Testis (tissue), 2 donors: ENCODE measurements at regions not wholly inside any gene's neighbourhood (a gene's known extent, or its start where the extent isn't known, plus 50 kb on each side); places are given as distances from the start of the nearest gene placed in this dataset.
"Not testable (repeated sequence)": the region's sequence is repeated elsewhere in the genome, so short reads cannot be mapped to it uniquely, and the experiment has no call there.

Experiments used
- DNase-seq: peaks from one replicate; pipeline ENCODE4 v3.0.0-alpha.2; 2019
- H3K27ac ChIP-seq, 2 donors: fragments of 200-600 bp; sonication (generic); one replicate each; pipeline ENCODE4 v1.5.1; 2019
- H3K27me3 ChIP-seq: fragments of 200-600 bp; sonication (generic); one replicate; pipeline ENCODE4 v1.5.1; 2019
- H3K36me3 ChIP-seq: fragments of 200-600 bp; sonication (generic); one replicate; pipeline ENCODE4 v1.5.1; 2017; ENCODE audit warnings: low read depth; ENCODE audit errors: missing control alignments
- H3K4me1 ChIP-seq: fragments of 200-600 bp; sonication (generic); one replicate; pipeline ENCODE4 v1.5.1; 2019
- H3K4me3 ChIP-seq, 2 donors: fragments of 200-600 bp; sonication (generic); one replicate each; pipeline ENCODE4 v1.5.1; 2017 to 2019
- H3K9me3 ChIP-seq: fragments of 200-600 bp; sonication (generic); one replicate; pipeline ENCODE4 v1.5.1; 2017
- POLR2A ChIP-seq: fragments of 450-650 bp; IDR thresholded peaks from one replicate; pipeline ENCODE4 v1.6.1; 2017; ENCODE audit warnings: antibody characterized with exemption, mild to moderate bottlenecking, moderate library complexity
- WGBS, 2 donors: methylation state at CpG; one replicate each; pipeline ENCODE4 v1.1.5; 2018; 5-methylcytosine and 5-hydroxymethylcytosine counted together
- intact Hi-C: fragments of 100-400 bp; cut with DNase I; formaldehyde crosslinking; loops from one replicate; pipeline ENCODE4 v1.15.1; 2023; ENCODE audit warnings: low total_unique reads
- TF ChIP-seq, protein P1 (sequence below), 3 experiments: fragments of 450-650 bp in 2 of 3; fragments of 200-600 bp in 1 of 3; sonication (generic) in 1 of 3; IDR thresholded peaks; one replicate each; pipeline ENCODE4 v1.5.1; 2016 to 2019; ENCODE audit warnings: antibody characterized with exemption in 3 of 3, mild to moderate bottlenecking in 2 of 3, moderate library complexity in 1 of 3

DNA sequence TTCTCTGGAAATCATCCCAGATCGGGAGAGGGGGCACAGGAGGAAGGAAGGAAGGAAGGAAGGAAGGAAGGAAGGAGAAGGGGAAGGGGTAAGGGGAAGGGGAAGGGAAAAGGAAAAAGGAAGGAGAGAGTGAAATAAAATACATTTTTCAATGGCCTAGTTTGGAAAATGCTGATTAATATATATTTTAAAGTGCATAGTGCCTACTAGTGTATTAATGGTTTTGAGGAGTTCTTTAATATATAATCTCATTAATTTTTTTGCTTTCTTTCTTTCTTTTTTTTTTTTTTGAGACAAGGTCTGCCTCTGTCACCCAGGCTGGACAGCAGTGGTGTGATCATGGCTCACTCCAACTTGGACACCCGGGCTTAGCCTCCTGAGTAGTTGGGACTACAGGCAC lies 107.8 kb upstream of the FOLH1 start:
- no peaks in the 10 kb centered on the region for H3K36me3 ChIP-seq
- intact Hi-C loops, result no loop called here
- H3K27me3 ChIP-seq, result no peaks in the 10 kb centered on the region
- H3K27ac ChIP-seq, result no peak overlapping the region
- no peaks in the 10 kb centered on the region for H3K9me3 ChIP-seq
- H3K4me1 ChIP-seq, result no peaks in the 10 kb centered on the region
- TF ChIP-seq POLR2A, result no peak
- TF ChIP-seq, protein P1, sequence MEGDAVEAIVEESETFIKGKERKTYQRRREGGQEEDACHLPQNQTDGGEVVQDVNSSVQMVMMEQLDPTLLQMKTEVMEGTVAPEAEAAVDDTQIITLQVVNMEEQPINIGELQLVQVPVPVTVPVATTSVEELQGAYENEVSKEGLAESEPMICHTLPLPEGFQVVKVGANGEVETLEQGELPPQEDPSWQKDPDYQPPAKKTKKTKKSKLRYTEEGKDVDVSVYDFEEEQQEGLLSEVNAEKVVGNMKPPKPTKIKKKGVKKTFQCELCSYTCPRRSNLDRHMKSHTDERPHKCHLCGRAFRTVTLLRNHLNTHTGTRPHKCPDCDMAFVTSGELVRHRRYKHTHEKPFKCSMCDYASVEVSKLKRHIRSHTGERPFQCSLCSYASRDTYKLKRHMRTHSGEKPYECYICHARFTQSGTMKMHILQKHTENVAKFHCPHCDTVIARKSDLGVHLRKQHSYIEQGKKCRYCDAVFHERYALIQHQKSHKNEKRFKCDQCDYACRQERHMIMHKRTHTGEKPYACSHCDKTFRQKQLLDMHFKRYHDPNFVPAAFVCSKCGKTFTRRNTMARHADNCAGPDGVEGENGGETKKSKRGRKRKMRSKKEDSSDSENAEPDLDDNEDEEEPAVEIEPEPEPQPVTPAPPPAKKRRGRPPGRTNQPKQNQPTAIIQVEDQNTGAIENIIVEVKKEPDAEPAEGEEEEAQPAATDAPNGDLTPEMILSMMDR (IDR thresholded peaks at IDR 0.05), result no peak
- 58 to 78% methylated on average over 2 of the region's 2 CpGs for WGBS, 2 donors
- DNase-seq, result no peak
- H3K4me3 ChIP-seq, result no peak overlapping the region

DNA sequence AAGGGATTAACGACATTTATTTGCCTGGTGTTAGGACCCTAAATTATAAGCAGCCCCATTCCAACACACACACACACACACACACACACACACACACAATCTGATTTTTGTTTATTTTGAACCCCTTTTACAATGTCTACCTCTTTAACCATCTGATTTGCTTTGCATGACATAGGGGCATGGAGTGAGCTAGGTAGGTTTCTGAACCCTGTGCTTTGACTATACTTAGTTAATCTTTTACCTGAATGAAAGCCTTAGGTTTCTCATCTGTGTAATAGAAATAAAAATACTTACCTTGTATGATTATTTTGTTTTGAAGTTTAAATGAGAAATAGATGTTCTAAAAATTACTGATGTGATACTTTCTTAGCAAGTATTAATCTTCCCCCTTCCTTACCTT lies 94.7 kb upstream of the FOLH1 start:
- WGBS, 2 donors, result 93 to 96% methylated on average over 1 of the region's 1 CpG
- H3K9me3 ChIP-seq, result no peaks in the 10 kb centered on the region
- H3K27me3 ChIP-seq, result no peaks in the 10 kb centered on the region
- intact Hi-C loops, result no loop called here
- H3K27ac ChIP-seq, result no peak overlapping the region
- no peaks in the 10 kb centered on the region for H3K36me3 ChIP-seq
- DNase-seq, result no peak
- TF ChIP-seq, protein P1 (IDR thresholded peaks at IDR 0.05), result no peak
- TF ChIP-seq POLR2A, result no peak
- H3K4me3 ChIP-seq, result no peak overlapping the region
- H3K4me1 ChIP-seq, result no peaks in the 10 kb centered on the region

DNA sequence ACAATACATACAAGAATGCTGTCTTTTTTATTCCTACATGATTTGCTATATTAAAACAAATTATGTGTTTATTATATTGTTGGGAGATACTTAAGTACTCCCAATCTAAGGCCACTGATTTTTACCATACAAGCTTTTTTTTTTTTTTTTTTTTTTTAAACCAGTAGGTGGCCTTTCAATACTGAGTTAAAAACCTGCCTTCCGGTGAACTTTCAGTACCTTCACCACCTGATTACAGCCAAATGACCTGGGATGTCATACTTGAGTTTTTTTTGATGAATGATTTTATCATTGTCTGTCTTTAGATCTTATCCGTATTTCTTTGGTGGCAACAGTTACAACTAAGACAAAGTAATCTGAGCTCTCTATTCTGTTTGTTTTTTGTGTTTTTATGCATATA lies 94.0 kb upstream of the FOLH1 start:
- intact Hi-C loops, result no loop called here
- Histone ChIP-seq H3K27me3 (no peaks in the 10 kb centered on the region), H3K27ac (no peak overlapping the region), H3K9me3 (no peaks in the 10 kb centered on the region), H3K36me3 (no peaks in the 10 kb centered on the region), H3K4me3 (no peak overlapping the region), H3K4me1 (no peaks in the 10 kb centered on the region)
- DNase-seq, result no peak
- WGBS, 2 donors, result 83 to 86% methylated on average over 2 of the region's 2 CpGs
- no peak for TF ChIP-seq POLR2A
- TF ChIP-seq, protein P1 (IDR thresholded peaks at IDR 0.05), result no peak

DNA sequence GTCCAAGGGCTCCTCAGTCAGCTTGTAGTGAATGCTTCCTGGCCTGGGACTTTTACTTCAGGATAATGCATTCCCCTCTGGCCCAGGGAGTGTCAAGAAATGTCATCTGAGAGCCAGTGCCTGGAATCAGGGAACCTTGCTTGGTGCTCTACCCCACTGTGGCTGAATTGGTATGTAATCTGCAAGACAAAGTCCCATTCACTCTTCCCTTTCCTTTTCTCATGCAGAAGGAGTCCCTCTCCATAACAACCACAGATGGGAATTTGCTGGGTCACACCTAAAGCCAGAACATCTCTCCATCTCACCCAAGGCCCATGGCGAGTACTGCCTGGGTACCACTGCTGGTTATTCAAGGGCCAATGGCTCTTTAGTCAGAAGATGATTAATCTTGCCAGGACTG lies 89.6 kb upstream of the FOLH1 start:
- H3K9me3 ChIP-seq, H3K27ac ChIP-seq, H3K4me3 ChIP-seq, H3K36me3 ChIP-seq, H3K27me3 ChIP-seq, DNase-seq, H3K4me1 ChIP-seq, intact Hi-C loops: not testable (repeated sequence)
- 100% methylated on average over 1 of the region's 1 CpG for WGBS, 2 donors

DNA sequence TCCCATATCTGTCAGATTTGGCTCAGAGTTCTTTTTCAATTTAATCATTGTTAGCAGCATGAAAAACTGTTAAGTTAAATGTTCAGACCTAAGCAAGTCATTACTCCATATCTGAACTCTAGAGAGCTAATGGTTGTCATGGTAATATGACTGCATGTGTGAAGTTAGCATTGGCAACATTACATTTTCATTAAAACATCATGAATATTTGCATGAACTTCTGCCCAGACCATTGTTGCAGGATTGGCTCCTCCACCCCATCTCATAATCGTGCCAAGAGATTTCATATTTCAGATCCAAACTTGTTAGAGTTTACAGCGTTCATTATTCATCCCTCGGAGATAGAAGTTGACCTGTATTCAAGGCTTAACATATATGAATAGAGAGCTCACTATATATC lies 75.5 kb upstream of the FOLH1 start:
- WGBS, 2 donors, result 46 to 48% methylated on average over 3 of the region's 3 CpGs
- H3K4me1 ChIP-seq, H3K27me3 ChIP-seq, DNase-seq, H3K36me3 ChIP-seq, H3K4me3 ChIP-seq, H3K9me3 ChIP-seq, H3K27ac ChIP-seq, intact Hi-C loops: not testable (repeated sequence)

DNA sequence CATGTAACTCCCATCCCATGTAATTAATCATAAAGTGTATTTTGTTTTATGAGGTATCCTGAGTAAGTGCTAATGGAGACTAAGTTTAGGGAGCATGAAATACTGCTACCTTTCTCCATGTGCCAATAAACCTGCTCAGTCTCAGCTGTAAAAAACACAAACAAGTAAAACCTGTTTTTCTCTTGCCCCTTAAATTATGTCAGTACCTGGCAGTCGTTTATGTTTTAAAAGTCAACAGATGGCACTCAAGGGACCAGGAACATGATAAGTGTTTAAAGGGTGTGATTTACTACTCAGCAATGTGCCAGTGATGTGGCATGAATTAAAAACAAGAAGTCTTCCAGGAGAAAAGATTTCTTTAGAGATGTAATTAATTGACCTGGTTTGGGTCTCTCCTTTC lies 74.9 kb upstream of the FOLH1 start:
- 21 to 27% methylated on average over 1 of the region's 1 CpG for WGBS, 2 donors
- DNase-seq, H3K9me3 ChIP-seq, H3K36me3 ChIP-seq, H3K4me1 ChIP-seq, H3K27ac ChIP-seq, H3K27me3 ChIP-seq, H3K4me3 ChIP-seq, intact Hi-C loops: not testable (repeated sequence)

DNA sequence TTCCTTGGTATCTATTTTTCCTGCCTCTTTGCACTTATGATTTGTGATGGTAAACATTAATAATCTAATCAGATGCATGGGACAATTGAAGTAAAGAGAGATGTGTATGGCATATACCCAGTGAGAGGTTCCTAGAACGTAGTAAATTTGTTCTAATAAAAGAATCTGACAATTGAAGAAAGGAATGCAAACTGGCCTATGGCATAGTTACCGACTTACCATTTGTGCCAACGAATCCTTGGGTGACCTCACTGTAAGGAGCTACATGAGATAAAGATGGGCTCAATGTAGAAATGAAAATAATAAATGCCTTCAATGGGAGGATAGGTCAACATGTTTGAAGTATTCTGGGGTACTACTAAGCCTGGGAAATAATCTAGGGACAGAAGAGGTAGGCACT lies 73.7 kb upstream of the FOLH1 start:
- intact Hi-C loops, DNase-seq, H3K4me3 ChIP-seq, H3K36me3 ChIP-seq, H3K9me3 ChIP-seq, H3K4me1 ChIP-seq, H3K27ac ChIP-seq, H3K27me3 ChIP-seq: not testable (repeated sequence)
- 72 to 89% methylated on average over 3 of the region's 3 CpGs for WGBS, 2 donors

DNA sequence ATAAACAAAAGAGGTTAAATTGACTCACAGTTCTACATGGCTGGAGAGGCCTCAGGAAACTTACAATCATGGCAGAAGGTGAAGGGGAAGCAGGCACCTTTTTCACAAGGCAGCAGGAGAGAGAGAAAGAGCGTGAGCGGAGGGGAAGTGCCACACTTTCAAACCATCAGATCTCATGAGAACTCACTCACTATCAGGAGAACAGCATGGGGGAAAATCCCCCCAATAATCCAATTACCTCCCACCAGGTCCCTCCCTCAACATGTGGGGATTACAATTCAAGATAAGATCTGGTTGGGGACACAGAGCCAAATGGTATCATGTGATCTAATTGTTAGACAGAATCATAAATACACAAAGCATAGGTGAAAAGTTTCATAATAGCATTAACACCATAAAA lies 69.5 kb upstream of the FOLH1 start:
- H3K27me3 ChIP-seq, H3K4me3 ChIP-seq, H3K9me3 ChIP-seq, H3K36me3 ChIP-seq, H3K27ac ChIP-seq, H3K4me1 ChIP-seq, DNase-seq, intact Hi-C loops: not testable (repeated sequence)
- WGBS, 2 donors, result 93 to 97% methylated on average over 2 of the region's 2 CpGs
